H1 (cell line): ENCODE measurements at regions not wholly inside any gene's neighbourhood (a gene's known extent, or its start where the extent isn't known, plus 50 kb on each side); places are given as distances from the start of the nearest gene placed in this dataset.

Experiments used
- CTCF ChIA-PET: fragments of 300-600 bp; sonication (Branson Sonifier 250); formaldehyde crosslinking; loops from one replicate; lab custom pipeline; 2021; ENCODE audit not compliant: partially characterized antibody; lab: Charles Lee
- POLR2A ChIA-PET: fragments of 300-600 bp; sonication (Branson Sonifier 250); formaldehyde crosslinking; loops from one replicate; lab custom pipeline; 2021; ENCODE audit warnings: inconsistent platforms; ENCODE audit not compliant: partially characterized antibody; lab: Charles Lee
- DNase-seq, 2 experiments: peaks; one replicate each; pipeline versions ENCODE4 v3.0.0 to v3.0.0-alpha.2; 2010 to 2022; ENCODE audit warnings: low spot score in 2 of 2, low read depth in 1 of 2, mixed read lengths in 1 of 2
- FAIRE-seq: peaks from 2 replicates; lab custom pipeline; 2011; peaks lifted over from hg19 to GRCh38; lab: Jason Lieb, UNC
- H2AFZ ChIP-seq: 2 replicates; pipeline ENCODE4 v1.8.1; 2012; ENCODE audit warnings: low read length, inconsistent platforms
- H2AK5ac ChIP-seq: 2 replicates; pipeline ENCODE4 v1.6.1; 2013; ENCODE audit warnings: low read depth, low read length
- H2BK120ac ChIP-seq: replicated peaks from 2 replicates; pipeline ENCODE3; 2013; ENCODE audit warnings: low read depth, low read length, inconsistent platforms
- H2BK12ac ChIP-seq: 2 replicates; pipeline ENCODE4 v1.6.1; 2013; ENCODE audit warnings: low read depth, low read length
- H2BK15ac ChIP-seq: 2 replicates; pipeline ENCODE4 v1.6.1; 2013; ENCODE audit warnings: low read length
- H2BK20ac ChIP-seq: 2 replicates; pipeline ENCODE4 v1.6.1; 2013; ENCODE audit warnings: low read length
- H2BK5ac ChIP-seq: 2 replicates; pipeline ENCODE4 v1.6.1; 2013; ENCODE audit warnings: low read depth, low read length
- H3K14ac ChIP-seq: 2 replicates; pipeline ENCODE4 v1.6.1; 2013; ENCODE audit warnings: inconsistent platforms; ENCODE audit not compliant: insufficient read length
- H3K18ac ChIP-seq: 2 replicates; pipeline ENCODE4 v1.6.1; 2013; ENCODE audit warnings: low read length; ENCODE audit errors: extremely low read depth
- H3K23ac ChIP-seq: 2 replicates; pipeline ENCODE4 v1.6.1; 2013; ENCODE audit warnings: inconsistent platforms; ENCODE audit not compliant: insufficient read length
- H3K23me2 ChIP-seq: 2 replicates; pipeline ENCODE4 v1.6.1; 2013; ENCODE audit warnings: low read depth, low read length
- H3K27ac ChIP-seq: 2 replicates; pipeline ENCODE4 v1.6.1; 2011; ENCODE audit warnings: low read depth, low read length, inconsistent platforms
- H3K27me3 ChIP-seq, 4 experiments: replicated peaks in 1 of 4; 1 replicate in 1 of 4; 2 replicates in 3 of 4; pipeline versions ENCODE4 v1.6.1 to v1.8.1; 2011 to 2013; ENCODE audit warnings: low read length in 3 of 4, mild to moderate bottlenecking in 3 of 4, inconsistent platforms in 2 of 4, mixed read lengths in 2 of 4, moderate library complexity in 1 of 4; ENCODE audit not compliant: control insufficient read depth in 3 of 4, insufficient read depth in 3 of 4; ENCODE audit errors: extremely low read depth in 1 of 4
- H3K36me3 ChIP-seq, 4 experiments: 2 replicates each; pipeline versions ENCODE4 v1.6.1 to v1.8.1; 2011 to 2013; ENCODE audit warnings: mild to moderate bottlenecking in 4 of 4, low read length in 3 of 4, moderate library complexity in 2 of 4, control low read depth in 1 of 4, inconsistent platforms in 1 of 4; ENCODE audit not compliant: insufficient read depth in 4 of 4, control insufficient read depth in 2 of 4
- H3K4ac ChIP-seq: replicated peaks from 2 replicates; pipeline ENCODE3; 2013; ENCODE audit warnings: low read length, low read depth, mixed read lengths, inconsistent platforms; ENCODE audit not compliant: insufficient read length
- H3K4me1 ChIP-seq, 4 experiments: replicated peaks in 1 of 4; 1 replicate in 1 of 4; 2 replicates in 3 of 4; pipeline versions ENCODE4 v1.6.1 to v1.8.1; 2011 to 2013; ENCODE audit warnings: low read length in 3 of 4, inconsistent platforms in 2 of 4, mixed read lengths in 1 of 4; ENCODE audit not compliant: insufficient read depth in 4 of 4, control insufficient read depth in 3 of 4
- H3K4me2 ChIP-seq, 2 experiments: 2 replicates each; pipeline versions ENCODE4 v1.6.1 to v1.8.1; 2011 to 2013; ENCODE audit warnings: low read depth in 2 of 2, low read length in 2 of 2, control low read depth in 1 of 2, inconsistent platforms in 1 of 2, mild to moderate bottlenecking in 1 of 2; ENCODE audit not compliant: insufficient read depth in 1 of 2
- H3K4me3 ChIP-seq, 4 experiments: fragments of 200-600, 300-600 bp in 1 of 4; sonication (generic), shearing (Covaris generic), sonication (Bioruptor Twin) in 1 of 4; 2 replicates each; pipeline versions ENCODE4 v1.5.1 to v1.8.1; 2011 to 2016; ENCODE audit warnings: low read length in 4 of 4, low read depth in 3 of 4, control low read depth in 2 of 4, inconsistent platforms in 2 of 4, mild to moderate bottlenecking in 2 of 4, mixed read lengths in 1 of 4, moderate library complexity in 1 of 4; ENCODE audit not compliant: insufficient read depth in 2 of 4; ENCODE audit errors: extremely low read depth in 1 of 4
- H3K56ac ChIP-seq: replicated peaks from 2 replicates; pipeline ENCODE3; 2013; ENCODE audit warnings: low read depth, mild to moderate bottlenecking, mixed read lengths, low read length, inconsistent platforms; ENCODE audit not compliant: insufficient read length
- H3K79me1 ChIP-seq: 2 replicates; pipeline ENCODE4 v1.6.1; 2013; ENCODE audit warnings: low read depth, low read length, control low read depth
- H3K79me2 ChIP-seq, 2 experiments: 2 replicates each; pipeline versions ENCODE4 v1.6.1 to v1.8.1; 2012 to 2013; ENCODE audit warnings: low read length in 2 of 2, mild to moderate bottlenecking in 2 of 2, inconsistent platforms in 1 of 2; ENCODE audit not compliant: insufficient read depth in 2 of 2, control insufficient read depth in 1 of 2
- H3K9ac ChIP-seq, 4 experiments: replicated peaks in 1 of 4; 1 replicate in 1 of 4; 2 replicates in 3 of 4; pipeline versions ENCODE4 v1.6.1 to v1.8.1; 2011 to 2013; ENCODE audit warnings: low read depth in 3 of 4, low read length in 3 of 4, control low read depth in 2 of 4, mild to moderate bottlenecking in 2 of 4, moderate library complexity in 2 of 4, inconsistent platforms in 1 of 4; ENCODE audit errors: extremely low read depth in 1 of 4
- H3K9me3 ChIP-seq, 2 experiments: 2 replicates each; pipeline versions ENCODE4 v1.6.1 to v1.8.1; 2012 to 2013; ENCODE audit warnings: mild to moderate bottlenecking in 2 of 2, moderate library complexity in 2 of 2, control low read depth in 1 of 2, inconsistent platforms in 1 of 2, low read depth in 1 of 2, low read length in 1 of 2, mixed read lengths in 1 of 2; ENCODE audit not compliant: insufficient read depth in 2 of 2
- H4K20me1 ChIP-seq, 2 experiments: replicated peaks in 1 of 2; 2 replicates each; pipeline versions ENCODE3 to v1.8.1; 2011 to 2013; ENCODE audit warnings: inconsistent platforms in 2 of 2, low read length in 2 of 2, mild to moderate bottlenecking in 1 of 2; ENCODE audit not compliant: insufficient read depth in 2 of 2, control insufficient read depth in 1 of 2
- H4K5ac ChIP-seq: 2 replicates; pipeline ENCODE4 v1.6.1; 2013; ENCODE audit warnings: low read length, low read depth, mixed read lengths, inconsistent platforms; ENCODE audit not compliant: insufficient read length
- H4K8ac ChIP-seq: 2 replicates; pipeline ENCODE4 v1.8.0; 2013; ENCODE audit warnings: mild to moderate bottlenecking, moderate library complexity, low read length, inconsistent platforms; ENCODE audit not compliant: insufficient read depth; ENCODE audit errors: extremely low read depth
- H4K91ac ChIP-seq: replicated peaks from 2 replicates; pipeline ENCODE3; 2013; ENCODE audit warnings: low read length, mixed read lengths, inconsistent platforms; ENCODE audit not compliant: insufficient read length
- CEBPB ChIP-seq: IDR thresholded peaks from 2 replicates; pipeline ENCODE4 v1.6.1; 2012; ENCODE audit warnings: low read depth, low read length
- FOSL1 ChIP-seq: IDR thresholded peaks from 2 replicates; pipeline ENCODE4 v1.6.1; 2011; ENCODE audit warnings: mild to moderate bottlenecking, low read depth, low read length, moderate library complexity; ENCODE audit not compliant: insufficient read depth
- PHF8 ChIP-seq: fragments of 200-600 bp; sonication (generic); conservative IDR thresholded peaks from 2 replicates; pipeline ENCODE4 v1.7.1; 2012; ENCODE audit warnings: low read depth, mild to moderate bottlenecking, inconsistent platforms, low read length, moderate library complexity
- SP4 ChIP-seq: IDR thresholded peaks from 2 replicates; pipeline ENCODE4 v1.6.1; 2012; ENCODE audit warnings: low read length, inconsistent platforms
- SUZ12 ChIP-seq: fragments of 200-600 bp; sonication (generic); IDR thresholded peaks from 2 replicates; pipeline ENCODE4 v1.6.1; 2012; ENCODE audit warnings: mild to moderate bottlenecking, inconsistent platforms, low read length, moderate library complexity, mixed read lengths
- TAF7 ChIP-seq: optimal IDR thresholded peaks from 2 replicates; pipeline ENCODE3; 2011; ENCODE audit warnings: low read depth, mild to moderate bottlenecking, inconsistent platforms, low read length, moderate library complexity, borderline replicate concordance
- TEAD4 ChIP-seq: IDR thresholded peaks from 2 replicates; pipeline ENCODE4 v1.6.1; 2012; ENCODE audit warnings: low read depth, low read length, inconsistent platforms, mixed read lengths
- WGBS, 2 experiments: shearing (Covaris generic) in 1 of 2; methylation state at CpG; one replicate each; pipeline versions ENCODE4 v1.1.6 to v1.1.7; 2013 to 2015; ENCODE audit warnings: low lambda C conversion rate in 2 of 2, mixed read lengths in 2 of 2, inconsistent platforms in 1 of 2, low coverage in 1 of 2, missing lambda C conversion rate in 1 of 2; ENCODE audit not compliant: insufficient replicate concordance in 2 of 2, insufficient coverage in 1 of 2, insufficient read length in 1 of 2; ENCODE audit errors: extremely low coverage in 1 of 2, missing lambda C conversion rate in 1 of 2; 5-methylcytosine and 5-hydroxymethylcytosine counted together

DNA sequence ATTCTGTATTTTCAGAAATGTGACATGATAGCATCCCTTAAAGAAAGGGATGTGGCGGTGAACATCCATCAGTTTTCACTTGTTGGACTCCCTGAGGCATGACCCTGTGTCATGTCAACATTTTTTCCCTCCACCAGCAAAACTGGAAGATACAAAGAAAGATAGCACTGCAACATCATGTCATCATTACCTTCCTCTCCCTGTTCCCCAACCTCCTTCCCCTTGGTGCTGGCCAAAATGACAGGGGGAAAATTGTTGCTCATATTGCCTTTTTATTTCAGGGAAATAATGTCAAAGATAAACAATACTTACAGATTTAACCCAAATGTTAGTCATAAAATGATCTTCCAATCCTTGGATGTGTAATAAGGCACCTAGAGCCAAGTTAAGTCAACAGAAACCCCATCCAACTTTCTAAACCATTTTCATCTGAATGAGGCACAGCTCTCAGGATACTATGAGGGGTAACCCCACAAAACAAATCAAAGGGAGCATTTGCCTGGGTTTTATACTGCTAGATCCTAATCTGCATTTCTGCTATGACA, 644.3 kb downstream of the ACTL7B start:
- no peak overlapping the region for H3K4ac ChIP-seq
- H2BK20ac ChIP-seq: no peak overlapping the region
- DNase-seq (no peak), FAIRE-seq (no peak)
- no peak overlapping the region for H4K91ac ChIP-seq
- no peak overlapping the region for H2AFZ ChIP-seq
- no peaks in the 10 kb centered on the region for H3K9me3 ChIP-seq
- H3K14ac ChIP-seq: no peak overlapping the region
- no peak overlapping the region for H4K5ac ChIP-seq
- TF ChIP-seq TEAD4: no peak
- TF ChIP-seq TAF7: no peak
- no peak for TF ChIP-seq FOSL1
- TF ChIP-seq SP4: no peak
- TF ChIP-seq PHF8: no peak
- TF ChIP-seq SUZ12: no peak
- TF ChIP-seq CEBPB: no peak
- WGBS, 2 experiments: 100% methylated on average over 1 of the region's 1 CpG; no CpG with 5 or more reads in 1 of the 2 experiments
- no peak overlapping the region for H2AK5ac ChIP-seq
- no peak overlapping the region for H2BK120ac ChIP-seq
- no peak overlapping the region for H3K56ac ChIP-seq
- ChIA-PET CTCF (interaction anchor here (0.6 to 1.3 kb wide), 2 partner anchors 14 to 652 kb away, joined by 3 read pairs; no protein-coding TSS in a partner anchor), POLR2A (no interaction called here)
- H2BK12ac ChIP-seq: no peak overlapping the region
- no peak overlapping the region for H3K4me2 ChIP-seq
- no peak overlapping the region for H2BK15ac ChIP-seq
- H3K27me3 ChIP-seq: no peaks in the 10 kb centered on the region
- H3K18ac ChIP-seq: no peak overlapping the region
- no peak overlapping the region for H4K8ac ChIP-seq
- no peaks in the 10 kb centered on the region for H3K4me1 ChIP-seq
- no peak overlapping the region for H2BK5ac ChIP-seq
- H3K36me3 ChIP-seq: no peaks in the 10 kb centered on the region
- no peaks in the 10 kb centered on the region for H4K20me1 ChIP-seq
- no peak overlapping the region for H3K4me3 ChIP-seq
- H3K9ac ChIP-seq: no peak overlapping the region; a peak in 1 of 7 replicates
- no peaks in the 10 kb centered on the region for H3K79me1 ChIP-seq
- H3K23ac ChIP-seq: no peak overlapping the region
- H3K27ac ChIP-seq: no peak overlapping the region
- no peaks in the 10 kb centered on the region for H3K23me2 ChIP-seq
- no peaks in the 10 kb centered on the region for H3K79me2 ChIP-seq
